SK-N-SH treated with all-trans-retinoic acid at 6 μM for 48 hours (cell line): ENCODE measurements at regions not wholly inside any gene's neighbourhood (a gene's known extent, or its start where the extent isn't known, plus 50 kb on each side); places are given as distances from the start of the nearest gene placed in this dataset.

Experiments
- ATAC-seq: fragments of 200-7000 bp; cut with Tn5 transposase; 3 replicates; pipeline ENCODE4 v1.9.1; 2020; ENCODE audit warnings: mild to moderate bottlenecking, moderate library complexity
- ARNTL ChIP-seq: fragments of 450-650 bp; formaldehyde crosslinking; IDR thresholded peaks from 2 replicates; pipeline ENCODE4 v1.5.0; 2020; ENCODE audit warnings: low read depth, mild to moderate bottlenecking, moderate library complexity, borderline replicate concordance
- BACH2 ChIP-seq: fragments of 250-450 bp; sonication (Bioruptor Pico); IDR thresholded peaks from 2 replicates; pipeline ENCODE4 v1.9.0; 2021; ENCODE audit warnings: mild to moderate bottlenecking, borderline replicate concordance
- CREB5 ChIP-seq: fragments of 250-450 bp; sonication (Bioruptor Pico); IDR thresholded peaks from 2 replicates; pipeline ENCODE4 v1.5.1; 2020; ENCODE audit warnings: low read depth, mild to moderate bottlenecking, moderate library complexity
- CSDC2 ChIP-seq: fragments of 250-450 bp; sonication (Bioruptor Pico); IDR thresholded peaks from 2 replicates; pipeline ENCODE4 v1.5.0; 2020; ENCODE audit warnings: mild to moderate bottlenecking, moderate library complexity
- CSRNP3 ChIP-seq: fragments of 250-450 bp; sonication (Bioruptor Pico); IDR thresholded peaks from 2 replicates; pipeline ENCODE4 v1.5.1; 2021; ENCODE audit warnings: mild to moderate bottlenecking, moderate library complexity
- ESRRG ChIP-seq: fragments of 250-450 bp; sonication (Bioruptor Pico); IDR thresholded peaks from 2 replicates; pipeline ENCODE4 v1.6.1; 2021; ENCODE audit warnings: mild to moderate bottlenecking
- GLIS3 ChIP-seq: fragments of 250-450 bp; sonication (Bioruptor Pico); IDR thresholded peaks from 2 replicates; pipeline ENCODE4 v1.5.0; 2020; ENCODE audit warnings: mild to moderate bottlenecking, moderate library complexity
- ISL1 ChIP-seq: fragments of 250-450 bp; sonication (Bioruptor Pico); IDR thresholded peaks from 2 replicates; pipeline ENCODE4 v2.1.2; 2022; ENCODE audit warnings: mild to moderate bottlenecking, moderate library complexity
- OSR1 ChIP-seq: fragments of 250-450 bp; sonication (Bioruptor Pico); IDR thresholded peaks from 2 replicates; pipeline ENCODE4 v1.8.0; 2022; ENCODE audit warnings: moderate library complexity, mild to moderate bottlenecking, inconsistent platforms
- POU6F1 ChIP-seq: fragments of 250-450 bp; sonication (Bioruptor Pico); IDR thresholded peaks from 2 replicates; pipeline ENCODE4 v1.8.0; 2021; ENCODE audit warnings: low read depth, mild to moderate bottlenecking, moderate library complexity, borderline replicate concordance
- PPARA ChIP-seq: fragments of 250-450 bp; sonication (Bioruptor Pico); IDR thresholded peaks from 2 replicates; pipeline ENCODE4 v1.5.0; 2020; ENCODE audit warnings: mild to moderate bottlenecking, borderline replicate concordance
- RARB ChIP-seq: fragments of 250-450 bp; sonication (Bioruptor Pico); IDR thresholded peaks from 2 replicates; pipeline ENCODE4 v1.8.0; 2021; ENCODE audit warnings: mild to moderate bottlenecking, moderate library complexity
- SNAI2 ChIP-seq: fragments of 250-450 bp; sonication (Bioruptor Pico); IDR thresholded peaks from 2 replicates; pipeline ENCODE4 v1.5.0; 2020; ENCODE audit warnings: mild to moderate bottlenecking, moderate library complexity
- TCF4 ChIP-seq: fragments of 250-450 bp; sonication (Bioruptor Pico); IDR thresholded peaks from 2 replicates; pipeline ENCODE4 v1.8.0; 2021; ENCODE audit warnings: mild to moderate bottlenecking, moderate library complexity, borderline replicate concordance
- TOX ChIP-seq: fragments of 250-450 bp; sonication (Bioruptor Pico); IDR thresholded peaks from 2 replicates; pipeline ENCODE4 v1.8.0; 2021; ENCODE audit warnings: mild to moderate bottlenecking, moderate library complexity, borderline replicate concordance
- TSHZ2 ChIP-seq: fragments of 250-450 bp; sonication (Bioruptor Pico); IDR thresholded peaks from 2 replicates; pipeline ENCODE4 v1.5.0; 2020; ENCODE audit warnings: mild to moderate bottlenecking, moderate library complexity
- ZC3H10 ChIP-seq: fragments of 250-450 bp; sonication (Bioruptor Pico); IDR thresholded peaks from 2 replicates; pipeline ENCODE4 v1.5.1; 2021; ENCODE audit warnings: mild to moderate bottlenecking, moderate library complexity
- ZFP3 ChIP-seq: fragments of 250-450 bp; sonication (Bioruptor Pico); IDR thresholded peaks from 2 replicates; pipeline ENCODE4 v1.5.0; 2020; ENCODE audit warnings: mild to moderate bottlenecking, moderate library complexity
- ZFP30 ChIP-seq: fragments of 450-650 bp; formaldehyde crosslinking; IDR thresholded peaks from 2 replicates; pipeline ENCODE4 v1.5.0; 2022; ENCODE audit warnings: mild to moderate bottlenecking, moderate library complexity
- ZNF70 ChIP-seq: fragments of 450-650 bp; formaldehyde crosslinking; IDR thresholded peaks from 2 replicates; pipeline ENCODE4 v1.5.0; 2020; ENCODE audit warnings: mild to moderate bottlenecking, moderate library complexity
- ZNF8 ChIP-seq: fragments of 450-650 bp; formaldehyde crosslinking; IDR thresholded peaks from 2 replicates; pipeline ENCODE4 v1.5.0; 2020; ENCODE audit warnings: mild to moderate bottlenecking, moderate library complexity

DNA sequence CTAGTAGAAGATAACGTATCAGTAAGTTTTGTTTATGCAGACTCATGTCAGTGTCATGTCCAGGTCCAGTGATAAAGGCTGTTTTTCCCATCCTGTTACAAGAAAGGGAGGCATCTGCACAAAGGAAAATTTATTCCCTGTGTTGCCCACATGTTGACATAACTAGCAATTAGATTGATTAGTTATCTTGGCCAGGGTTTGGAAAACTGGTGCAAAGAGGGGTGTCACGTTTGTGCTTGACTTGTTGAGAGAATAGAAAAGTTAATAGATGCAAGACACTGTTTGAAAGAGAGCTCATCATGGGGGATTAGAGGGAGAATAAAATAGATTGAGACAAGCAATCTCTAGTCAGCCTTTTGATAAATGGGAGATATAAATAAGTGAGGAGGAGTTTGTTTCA, 1357.0 kb upstream of the AGA start:
- TF ChIP-seq ZFP30 (CRISPR knock-in tag), result no peak
- no peak for TF ChIP-seq ARNTL
- no peak for TF ChIP-seq TOX
- no peak for TF ChIP-seq OSR1 (CRISPR knock-in tag)
- TF ChIP-seq, all 23 proteins: peak for 0
- ATAC-seq, result no peak

DNA sequence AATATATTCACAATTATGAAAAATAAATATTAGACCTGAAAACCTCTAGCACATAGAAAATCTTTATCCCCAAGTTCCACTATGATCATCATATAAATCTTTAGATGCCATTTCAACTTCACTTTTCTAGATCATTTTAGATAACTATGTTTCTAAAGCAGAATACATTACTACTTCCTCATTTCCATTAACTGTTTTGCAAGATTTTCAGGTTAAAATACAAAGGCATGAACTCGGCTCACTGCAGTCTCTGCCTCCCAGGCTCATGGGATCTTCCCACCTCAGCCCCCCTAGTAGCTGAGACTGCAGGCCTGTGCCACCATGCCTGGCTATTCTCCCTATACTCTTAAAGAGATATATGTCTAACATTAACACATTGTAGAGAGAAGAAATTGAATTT, 1365.9 kb upstream of the AGA start:
- TF ChIP-seq BACH2 (no peak), TCF4 (CRISPR knock-in tag) (no peak), CREB5 (no peak), SNAI2 (CRISPR knock-in tag) (no peak), CSDC2 (CRISPR knock-in tag) (no peak), POU6F1 (CRISPR knock-in tag) (no peak), ISL1 (no peak), OSR1 (CRISPR knock-in tag) (no peak), TOX (no peak), ESRRG (CRISPR knock-in tag) (no peak), ZFP3 (CRISPR knock-in tag) (no peak), ZFP30 (CRISPR knock-in tag) (no peak), ZNF70 (CRISPR knock-in tag) (no peak)

DNA sequence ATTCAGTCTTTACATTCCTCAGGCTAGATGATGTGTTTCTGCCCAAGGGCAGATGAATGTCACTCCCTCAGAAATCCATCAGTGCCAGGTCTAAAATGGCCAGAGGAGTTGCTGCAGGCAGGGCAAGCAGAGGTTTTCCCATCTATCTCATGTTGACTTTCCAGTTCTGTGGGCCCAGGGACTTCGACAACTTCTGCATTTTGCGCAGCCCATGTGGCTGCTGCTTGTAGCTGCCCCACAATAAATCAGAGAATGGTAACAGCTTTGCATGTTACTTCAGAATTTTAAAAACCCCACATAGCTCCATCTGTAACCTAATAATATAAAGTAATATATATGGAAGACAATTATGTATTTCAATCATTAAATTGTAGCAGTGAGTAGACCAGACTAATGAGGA, 1367.7 kb upstream of the AGA start:
- ATAC-seq, result no peak
- TF ChIP-seq GLIS3 (CRISPR knock-in tag) (no peak), RARB (CRISPR knock-in tag) (no peak), OSR1 (CRISPR knock-in tag) (no peak), ZC3H10 (CRISPR knock-in tag) (no peak), BACH2 (no peak), ZNF70 (CRISPR knock-in tag) (no peak), TCF4 (CRISPR knock-in tag) (no peak), ZFP3 (CRISPR knock-in tag) (no peak), SNAI2 (CRISPR knock-in tag) (no peak), CSRNP3 (CRISPR knock-in tag) (no peak), CSDC2 (CRISPR knock-in tag) (no peak), POU6F1 (CRISPR knock-in tag) (no peak), TSHZ2 (CRISPR knock-in tag) (no peak), TOX (no peak), PPARA (CRISPR knock-in tag) (no peak), ZFP30 (CRISPR knock-in tag) (no peak)

More for the DNA sequence above, 1365.9 kb upstream of the AGA start:
- no peak for ATAC-seq

DNA sequence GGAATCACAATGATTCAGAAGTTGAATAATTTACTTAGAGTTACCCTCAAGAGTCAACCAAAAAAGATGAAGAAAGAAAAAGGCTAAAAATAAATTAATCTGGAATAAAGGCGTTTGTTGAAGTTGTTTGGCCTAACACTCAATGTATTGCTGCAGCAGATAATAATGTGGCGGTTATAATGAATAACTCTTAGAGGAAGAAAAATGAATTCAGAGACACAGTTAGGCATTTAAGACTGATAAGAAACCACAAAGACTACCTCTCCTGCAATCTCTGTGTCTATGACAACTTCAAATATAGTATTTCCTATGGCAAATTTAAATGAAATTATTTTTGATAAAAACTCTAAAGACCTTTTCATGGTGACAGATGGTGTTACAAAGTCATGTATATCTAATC, 1369.1 kb upstream of the AGA start:
- ATAC-seq, result no peak
- TF ChIP-seq ZNF8 (CRISPR knock-in tag) (no peak), ISL1 (no peak), PPARA (CRISPR knock-in tag) (no peak), BACH2 (no peak), ZFP30 (CRISPR knock-in tag) (no peak), CSDC2 (CRISPR knock-in tag) (no peak), ARNTL (no peak), TOX (no peak), POU6F1 (CRISPR knock-in tag) (no peak), ZC3H10 (CRISPR knock-in tag) (no peak), GLIS3 (CRISPR knock-in tag) (no peak), CREB5 (no peak), ZNF70 (CRISPR knock-in tag) (no peak), TCF4 (CRISPR knock-in tag) (no peak)
